Testis (tissue), 2 donors: ENCODE measurements at regions not wholly inside any gene's neighbourhood (a gene's known extent, or its start where the extent isn't known, plus 50 kb on each side); places are given as distances from the start of the nearest gene placed in this dataset.

Experiments used
- DNase-seq: peaks from one replicate; pipeline ENCODE4 v3.0.0-alpha.2; 2019
- H3K27ac ChIP-seq, 2 donors: fragments of 200-600 bp; sonication (generic); one replicate each; pipeline ENCODE4 v1.5.1; 2019
- H3K27me3 ChIP-seq: fragments of 200-600 bp; sonication (generic); one replicate; pipeline ENCODE4 v1.5.1; 2019
- H3K36me3 ChIP-seq: fragments of 200-600 bp; sonication (generic); one replicate; pipeline ENCODE4 v1.5.1; 2017; ENCODE audit warnings: low read depth; ENCODE audit errors: missing control alignments
- H3K4me1 ChIP-seq: fragments of 200-600 bp; sonication (generic); one replicate; pipeline ENCODE4 v1.5.1; 2019
- H3K4me3 ChIP-seq, 2 donors: fragments of 200-600 bp; sonication (generic); one replicate each; pipeline ENCODE4 v1.5.1; 2017 to 2019
- H3K9me3 ChIP-seq: fragments of 200-600 bp; sonication (generic); one replicate; pipeline ENCODE4 v1.5.1; 2017
- CTCF ChIP-seq, 3 experiments: fragments of 450-650 bp in 2 of 3; fragments of 200-600 bp in 1 of 3; sonication (generic) in 1 of 3; IDR thresholded peaks; one replicate each; pipeline ENCODE4 v1.5.1; 2016 to 2019; ENCODE audit warnings: antibody characterized with exemption in 3 of 3, mild to moderate bottlenecking in 2 of 3, moderate library complexity in 1 of 3
- POLR2A ChIP-seq: fragments of 450-650 bp; IDR thresholded peaks from one replicate; pipeline ENCODE4 v1.6.1; 2017; ENCODE audit warnings: antibody characterized with exemption, mild to moderate bottlenecking, moderate library complexity
- WGBS, 2 donors: methylation state at CpG; one replicate each; pipeline ENCODE4 v1.1.5; 2018; 5-methylcytosine and 5-hydroxymethylcytosine counted together
- intact Hi-C: fragments of 100-400 bp; cut with DNase I; formaldehyde crosslinking; loops from one replicate; pipeline ENCODE4 v1.15.1; 2023; ENCODE audit warnings: low total_unique reads

- Histone ChIP-seq H3K9me3 (no peaks in the 10 kb centered on the region), H3K27me3 (no peaks in the 10 kb centered on the region), H3K4me3 (no peak overlapping the region), H3K27ac (no peak overlapping the region), H3K4me1 (no peaks in the 10 kb centered on the region), H3K36me3 (no peaks in the 10 kb centered on the region)
- WGBS, 2 donors = 88 to 94% methylated on average over 1 of the region's 1 CpG
- DNase-seq = no peak
- intact Hi-C loops = no loop called here
- TF ChIP-seq CTCF (IDR thresholded peaks at IDR 0.05) (no peak), POLR2A (no peak)
Measured at GRCh38 chr7:65230231-65230630, 143.4 kb upstream of the ZNF92 start.

- H3K36me3 ChIP-seq = no peaks in the 10 kb centered on the region
- no peaks in the 10 kb centered on the region for H3K27me3 ChIP-seq
- H3K4me3 ChIP-seq = no peak overlapping the region
- WGBS, 2 donors = 86 to 89% methylated on average over 6 of the region's 6 CpGs
- no peaks in the 10 kb centered on the region for H3K9me3 ChIP-seq
- no peak for TF ChIP-seq CTCF (IDR thresholded peaks at IDR 0.05)
- no peak for TF ChIP-seq POLR2A
- no peak for DNase-seq
- intact Hi-C loops = no loop called here
- H3K27ac ChIP-seq = no peak overlapping the region
- H3K4me1 ChIP-seq = no peaks in the 10 kb centered on the region
Measured at GRCh38 chr7:65225422-65226006, 148.1 kb upstream of the ZNF92 start.

- no peaks in the 10 kb centered on the region for H3K9me3 ChIP-seq
- WGBS, 2 donors = 90 to 94% methylated on average over 4 of the region's 4 CpGs
- no peaks in the 10 kb centered on the region for H3K36me3 ChIP-seq
- H3K4me1 ChIP-seq = no peaks in the 10 kb centered on the region
- intact Hi-C loops = no loop called here
- H3K4me3 ChIP-seq = no peak overlapping the region
- H3K27ac ChIP-seq = no peak overlapping the region
- H3K27me3 ChIP-seq = no peaks in the 10 kb centered on the region
- no peak for DNase-seq
- TF ChIP-seq POLR2A (no peak), CTCF (IDR thresholded peaks at IDR 0.05) (no peak)
Measured at GRCh38 chr7:65222655-65223054, 151.0 kb upstream of the ZNF92 start.

GRCh38 chr7:65221683-65222082 lies 152.0 kb upstream of the ZNF92 start:
- H3K27me3 ChIP-seq = no peaks in the 10 kb centered on the region
- TF ChIP-seq POLR2A = no peak
- no peak overlapping the region for H3K4me3 ChIP-seq
- no peak overlapping the region for H3K27ac ChIP-seq
- H3K36me3 ChIP-seq = no peaks in the 10 kb centered on the region
- intact Hi-C loops = no loop called here
- no peak for DNase-seq
- 84 to 97% methylated on average over 3 of the region's 3 CpGs for whole genome bisulfite sequencing, 2 donors
- no peaks in the 10 kb centered on the region for H3K4me1 ChIP-seq
- no peaks in the 10 kb centered on the region for H3K9me3 ChIP-seq

GRCh38 chr7:65219623-65220022 lies 154.0 kb upstream of the ZNF92 start:
- Histone ChIP-seq H3K4me1 (no peaks in the 10 kb centered on the region), H3K27ac (no peak overlapping the region), H3K27me3 (no peaks in the 10 kb centered on the region), H3K9me3 (no peaks in the 10 kb centered on the region), H3K4me3 (no peak overlapping the region), H3K36me3 (no peaks in the 10 kb centered on the region)
- TF ChIP-seq POLR2A (no peak), CTCF (IDR thresholded peaks at IDR 0.05) (no peak)
- DNase-seq = no peak
- intact Hi-C loops = no loop called here
